B cell (primary cell): ENCODE measurements at regions not wholly inside any gene's neighbourhood (a gene's known extent, or its start where the extent isn't known, plus 50 kb on each side); places are given as distances from the start of the nearest gene placed in this dataset.

Experiments
- CTCF ChIP-seq: fragments of 200-600 bp; IDR thresholded peaks from one replicate; pipeline ENCODE4 v1.8.0; 2022; ENCODE audit warnings: antibody characterized with exemption, mild to moderate bottlenecking
- EZH2 ChIP-seq: IDR thresholded peaks from 2 replicates; pipeline ENCODE4 v1.6.1; 2012; ENCODE audit warnings: borderline replicate concordance, low read depth, mild to moderate bottlenecking, moderate library complexity, low read length; ENCODE audit not compliant: insufficient read depth, poor library complexity, severe bottlenecking

GRCh38 chr4:189436207-189436606, 504.5 kb upstream of the FRG1 start:
- TF ChIP-seq CTCF (no peak), EZH2 (no peak)
